ENCODE measurements at regions not wholly inside any gene's neighbourhood (a gene's known extent, or its start where the extent isn't known, plus 50 kb on each side); places are given as distances from the start of the nearest gene placed in this dataset.

DNA sequence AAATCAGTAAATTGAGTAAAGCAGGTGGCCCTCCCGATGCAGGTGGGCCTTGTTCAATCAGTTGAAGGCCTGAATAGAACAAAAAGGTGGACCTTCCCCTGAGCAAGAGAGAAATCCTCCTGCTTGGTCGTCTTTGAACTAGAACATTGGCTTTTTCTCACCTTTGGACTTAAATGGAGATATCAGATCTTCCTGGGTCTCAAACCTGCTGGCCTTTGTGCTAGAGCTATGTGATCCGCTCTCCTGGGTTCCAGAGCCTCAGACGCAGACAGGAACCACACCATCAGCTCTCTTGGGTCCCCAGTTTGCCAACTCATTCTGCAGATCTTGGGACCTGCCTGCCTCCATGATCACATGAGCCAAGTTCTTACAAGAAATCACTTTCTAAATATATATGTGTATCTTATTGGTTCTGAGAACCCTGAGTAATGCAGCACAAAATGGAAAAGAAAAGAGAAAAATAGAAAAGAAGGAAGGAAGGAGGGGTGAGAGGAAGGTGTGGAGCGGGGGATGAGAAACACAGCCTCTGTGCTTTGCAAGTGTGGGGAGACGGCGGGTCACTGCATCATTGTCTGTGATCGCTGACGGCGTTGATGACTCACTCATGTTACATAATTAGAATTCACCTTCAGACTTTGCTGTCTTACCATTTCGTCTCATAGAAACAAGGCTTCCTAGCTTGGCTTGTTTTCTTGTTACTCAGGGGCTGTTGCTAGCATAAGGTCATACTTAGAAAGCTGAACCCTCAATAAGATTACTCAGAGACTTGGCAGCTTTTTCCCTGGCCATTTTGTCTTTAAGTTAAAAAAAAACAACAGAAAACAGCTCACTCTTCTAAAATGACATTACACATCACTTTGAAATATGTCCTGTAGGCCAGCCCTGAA lies 85.7 kb upstream of the NEDD9 start:
- DNase-seq (no peak), ATAC-seq (peak; percentile 67)
- Histone ChIP-seq H3K36me3 (no peaks in the 10 kb centered on the region), H3K9me3 (no peaks in the 10 kb centered on the region), H3K4me1 (peaks cover 24% of the 10 kb centered on the region), H3K4me3 (no peak overlapping the region), H3K27me3 (no peaks in the 10 kb centered on the region), H3K27ac (peak overlapping the region; percentile 58)
- intact Hi-C loops (cut with DNase I) = no loop called here
- TF ChIP-seq CTCF (IDR thresholded peaks at IDR 0.05) = no peak

GRCh38 chr6:11315743-11316437 lies 83.4 kb upstream of the NEDD9 start:
- DNase-seq = no peak
- peak; percentile 47 for ATAC-seq

DNA sequence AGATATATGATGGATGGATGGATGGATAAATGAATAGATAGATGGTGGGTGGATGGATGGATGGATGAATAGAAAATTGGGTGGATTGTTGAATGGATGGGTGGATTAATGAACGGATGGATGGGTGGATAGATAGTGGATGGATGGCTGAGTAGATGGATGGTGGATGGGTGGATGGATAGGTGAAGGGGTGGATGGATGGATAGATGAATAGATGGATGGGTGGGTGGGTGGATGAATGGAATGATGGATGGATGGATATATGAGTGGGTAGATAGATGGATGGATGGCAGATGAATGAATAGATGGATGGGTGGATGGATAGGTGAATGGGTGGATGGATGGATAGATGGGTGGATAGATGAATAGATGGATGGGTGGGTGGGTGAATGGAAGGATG lies 80.7 kb upstream of the NEDD9 start:
- intact Hi-C loops (cut with DNase I) = no loop called here
- Histone ChIP-seq H3K9me3 (no peaks in the 10 kb centered on the region), H3K27me3 (no peaks in the 10 kb centered on the region), H3K36me3 (no peaks in the 10 kb centered on the region), H3K4me3 (no peak overlapping the region), H3K4me1 (peaks cover 10% of the 10 kb centered on the region), H3K27ac (no peak overlapping the region)
- DNase-seq (no peak), ATAC-seq (no peak)
- no peak for TF ChIP-seq CTCF (IDR thresholded peaks at IDR 0.05)

More at GRCh38 chr6:11315743-11316437, 83.4 kb upstream of the NEDD9 start:
- H3K27me3 ChIP-seq = no peaks in the 10 kb centered on the region
- H3K4me3 ChIP-seq = no peak overlapping the region
- H3K9me3 ChIP-seq = no peaks in the 10 kb centered on the region
- no peak for TF ChIP-seq CTCF (IDR thresholded peaks at IDR 0.05)
- H3K4me1 ChIP-seq = peaks cover 18% of the 10 kb centered on the region
- H3K27ac ChIP-seq = peak overlapping the region; percentile 20
- no peaks in the 10 kb centered on the region for H3K36me3 ChIP-seq
- intact Hi-C loops (cut with DNase I) = no loop called here

- Histone ChIP-seq H3K36me3 (no peaks in the 10 kb centered on the region), H3K27ac (no peak overlapping the region), H3K4me1 (peaks cover 5% of the 10 kb centered on the region), H3K4me3 (no peak overlapping the region), H3K9me3 (no peaks in the 10 kb centered on the region), H3K27me3 (no peaks in the 10 kb centered on the region)
- no peak for DNase-seq
- no peak for ATAC-seq
- intact Hi-C loops (cut with DNase I) = no loop called here
- no peak for TF ChIP-seq CTCF (IDR thresholded peaks at IDR 0.05)
These were observed 79.5 kb upstream of the NEDD9 start for GRCh38 chr6:11311970-11312369.

DNA sequence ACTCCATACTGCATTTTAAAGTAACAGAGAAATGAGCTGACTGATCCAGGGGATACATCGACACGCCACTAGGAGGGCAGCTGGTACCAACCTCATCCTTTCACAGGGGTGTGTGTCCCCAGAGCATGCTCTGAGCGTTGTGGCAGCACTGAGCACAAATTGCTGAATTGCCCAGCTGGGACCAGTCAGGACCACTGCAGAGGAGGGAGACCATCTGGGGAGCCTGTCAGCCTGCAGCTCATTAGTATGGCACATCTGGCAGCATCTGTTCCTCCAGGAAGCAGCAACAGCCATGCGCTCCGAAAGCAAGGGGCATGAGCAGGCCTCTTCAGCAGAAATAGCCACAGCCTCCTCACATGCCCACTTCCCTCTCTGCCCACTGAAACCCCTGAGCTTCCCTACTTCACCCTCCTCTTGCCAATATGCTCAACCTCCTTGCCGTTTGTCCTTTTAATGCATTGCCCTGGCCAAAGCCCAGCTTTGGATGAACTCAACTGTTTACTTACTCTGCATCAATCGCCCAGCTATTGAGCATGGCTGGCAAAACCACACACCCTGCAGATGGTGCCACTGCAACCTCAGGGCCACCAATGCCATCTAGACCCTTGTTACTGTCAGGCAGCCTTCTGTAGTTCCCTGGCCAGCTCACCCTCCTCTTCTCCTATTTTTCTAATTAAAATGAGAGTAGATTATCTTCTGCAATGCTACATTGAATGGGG lies 77.6 kb upstream of the NEDD9 start:
- peak; percentile 69 for DNase-seq
- no peak overlapping the region for H3K4me3 ChIP-seq
- no peaks in the 10 kb centered on the region for H3K9me3 ChIP-seq
- no peaks in the 10 kb centered on the region for H3K27me3 ChIP-seq
- H3K36me3 ChIP-seq = peaks cover 2% of the 10 kb centered on the region
- H3K4me1 ChIP-seq = no peaks in the 10 kb centered on the region
- intact Hi-C loops (cut with DNase I) = no loop called here
- ATAC-seq = peak; percentile 76
- TF ChIP-seq CTCF (IDR thresholded peaks at IDR 0.05) = peak; percentile 34
- H3K27ac ChIP-seq = no peak overlapping the region

All from upper lobe of right lung (tissue), 1 donor.